SW 1271 (cell line): ENCODE measurements at regions not wholly inside any gene's neighbourhood (a gene's known extent, or its start where the extent isn't known, plus 50 kb on each side); places are given as distances from the start of the nearest gene placed in this dataset.

ENCODE experiments used
- DNase-seq, 2 experiments: peaks; one replicate each; lab custom pipeline; 2025; lab: John Stamatoyannopoulos, UW

- DNase-seq: no peak
These were observed 653.0 kb upstream of the MGMT start for GRCh38 chr10:128814024-128814423.

DNA sequence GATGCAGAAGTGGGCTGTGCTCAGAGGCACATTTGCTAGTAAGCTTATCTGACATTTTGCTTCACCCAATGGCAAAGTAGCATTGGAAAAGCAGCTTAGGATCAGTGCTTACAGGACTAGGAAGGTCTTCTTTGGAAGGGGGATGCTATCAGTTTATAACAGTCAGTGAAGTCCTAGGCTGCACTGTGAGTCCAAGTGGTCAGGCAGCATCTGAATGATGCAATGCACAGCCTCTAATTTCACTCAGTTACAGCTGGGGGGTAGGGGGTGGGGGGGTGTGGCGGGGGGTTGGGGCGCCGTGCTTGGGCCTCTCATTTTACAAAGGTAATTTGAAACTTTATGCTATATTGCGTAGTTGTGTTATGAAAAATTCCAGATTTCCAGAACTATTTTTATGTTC lies 652.3 kb upstream of the MGMT start:
- no peak for DNase-seq

GRCh38 chr10:128816726-128817125 lies 650.3 kb upstream of the MGMT start:
- no peak for DNase-seq

- DNase-seq: no peak
These were observed 649.4 kb upstream of the MGMT start for GRCh38 chr10:128817636-128818035.

DNA sequence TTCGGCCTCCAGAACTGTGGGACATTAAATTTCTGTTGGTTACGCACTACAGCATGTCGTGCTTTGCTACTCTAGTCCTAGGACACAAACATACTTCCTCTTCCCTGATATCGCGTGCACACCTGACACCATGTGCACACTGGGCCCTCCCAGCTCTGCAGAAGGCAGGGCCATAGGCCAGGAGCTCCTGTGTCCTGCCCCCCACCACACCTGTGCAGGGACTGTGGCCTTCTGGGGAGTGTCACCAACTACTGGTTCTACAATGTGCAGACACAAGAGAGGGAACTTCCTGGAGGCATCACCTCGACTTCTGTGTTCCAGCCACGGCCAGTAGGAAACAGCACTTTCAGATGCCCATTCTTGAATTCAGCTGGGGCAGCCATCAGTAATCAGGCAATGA lies 646.4 kb upstream of the MGMT start:
- no peak for DNase-seq

DNA sequence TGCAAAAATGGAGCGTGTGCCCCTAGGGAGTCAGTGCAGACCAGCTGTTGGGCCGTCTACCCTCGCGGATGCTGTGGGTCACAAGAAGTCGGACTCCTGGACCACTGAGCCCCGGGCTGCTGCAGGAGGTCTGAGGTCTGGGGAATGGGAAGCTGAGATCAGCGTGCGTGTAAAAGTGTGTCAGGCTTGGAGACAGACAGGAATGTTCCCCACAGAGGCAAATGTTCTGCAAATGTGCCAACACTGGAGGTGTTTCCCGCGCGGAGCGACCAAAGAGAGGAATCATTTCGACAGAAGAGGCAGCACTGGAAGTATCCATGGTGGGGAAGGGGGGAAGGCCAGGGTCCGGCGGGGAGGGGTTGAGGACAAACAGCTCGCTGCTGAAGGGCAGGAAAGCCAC lies 643.8 kb upstream of the MGMT start:
- no peak for DNase-seq

GRCh38 chr10:128825626-128826025 lies 641.4 kb upstream of the MGMT start:
- no peak for DNase-seq

DNA sequence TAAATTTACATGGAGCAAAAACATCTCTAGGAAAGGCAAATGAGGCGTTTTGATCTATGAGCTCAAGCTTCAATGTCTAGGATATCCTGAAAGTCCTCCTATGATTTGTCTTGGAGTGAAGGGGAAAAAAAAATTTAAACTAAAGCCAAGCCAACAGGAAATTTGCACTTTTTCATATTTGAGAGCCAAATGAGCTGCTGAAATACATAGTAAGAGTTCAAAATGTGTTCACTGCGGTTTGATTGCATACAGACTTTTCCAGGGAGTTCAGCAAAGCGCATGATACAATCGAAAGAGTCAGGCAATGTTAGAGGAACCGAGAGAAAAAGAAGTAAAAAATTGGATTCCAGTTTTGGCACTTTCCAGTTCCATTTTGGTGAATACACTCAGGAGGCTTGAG lies 633.4 kb upstream of the MGMT start:
- DNase-seq: no peak

GRCh38 chr10:128835361-128835760 lies 631.7 kb upstream of the MGMT start:
- no peak for DNase-seq

DNA sequence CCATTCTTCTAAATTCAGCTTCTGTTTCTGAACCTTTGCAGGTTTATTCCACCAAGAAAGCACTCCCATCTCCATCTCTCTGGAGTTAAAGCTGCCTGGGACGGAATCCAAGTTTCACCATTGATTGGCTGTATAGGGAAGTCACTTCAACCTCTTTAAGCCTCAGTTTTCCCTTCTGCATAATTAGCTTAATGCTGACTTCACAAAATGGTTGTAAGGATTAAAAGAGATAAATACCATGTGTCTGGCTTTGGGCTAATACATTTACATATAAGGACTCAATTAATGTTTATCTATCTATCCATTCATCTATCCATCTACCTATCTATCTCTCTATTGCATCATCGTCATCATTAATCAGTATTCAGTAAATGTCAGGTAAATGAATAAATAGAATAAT lies 629.6 kb upstream of the MGMT start:
- DNase-seq: no peak

DNA sequence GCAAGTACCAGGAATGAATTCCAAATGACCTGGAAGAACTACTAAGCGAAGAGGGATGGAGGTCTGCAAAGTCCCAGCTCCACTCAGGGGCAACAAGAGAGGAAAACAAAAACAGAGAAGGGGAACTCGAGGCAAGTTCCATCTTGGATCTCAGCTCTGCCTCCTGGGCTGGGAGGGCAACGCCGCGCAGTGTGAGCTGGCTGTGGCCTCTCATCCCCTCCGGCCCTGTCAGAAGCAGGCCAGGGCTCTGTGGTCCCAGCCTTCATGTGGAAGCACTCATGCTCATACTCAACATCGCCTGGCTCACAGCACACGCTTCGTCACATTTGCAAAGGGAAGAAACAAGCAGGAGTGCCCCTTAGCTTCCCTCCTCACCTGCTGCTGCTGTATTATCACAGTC lies 627.9 kb upstream of the MGMT start:
- no peak for DNase-seq

GRCh38 chr10:128839701-128840100 lies 627.3 kb upstream of the MGMT start:
- DNase-seq: no peak

DNA sequence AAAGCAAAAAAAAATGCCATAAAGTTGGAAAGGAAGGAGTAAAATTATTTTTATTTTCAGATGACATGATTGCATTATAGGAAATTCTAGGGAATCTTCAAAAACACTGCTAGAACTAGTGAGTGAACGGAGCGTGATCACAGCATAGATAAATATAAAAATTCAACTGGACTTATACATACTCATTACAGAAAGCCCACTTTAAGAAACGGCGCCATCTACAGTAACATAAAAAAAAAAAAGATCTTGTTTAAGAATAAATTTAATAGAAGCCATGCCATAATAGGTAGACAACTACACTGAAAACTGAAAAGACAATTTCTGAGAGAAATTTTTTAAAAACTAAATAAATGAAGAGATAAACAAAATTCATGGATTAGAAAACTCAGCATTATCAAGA lies 623.1 kb upstream of the MGMT start:
- DNase-seq: no peak

DNA sequence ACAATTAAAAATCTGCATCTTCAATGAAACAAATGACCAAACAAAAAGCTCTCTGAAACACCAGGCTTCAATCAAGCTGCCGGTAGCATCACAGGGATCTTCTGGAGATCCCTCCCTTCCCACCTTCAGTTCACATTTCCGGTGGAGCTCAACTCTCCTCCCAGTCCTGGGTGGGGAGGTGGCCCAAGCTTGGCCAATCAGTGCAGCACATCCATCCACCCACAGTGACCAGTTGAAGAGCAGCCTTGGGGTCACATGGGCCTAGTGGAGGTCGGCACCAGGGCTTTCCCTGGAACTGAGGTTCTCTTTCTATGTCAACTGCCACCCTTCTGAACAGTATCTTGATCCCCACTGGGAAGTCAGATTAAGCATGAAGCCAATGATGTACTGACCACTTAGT lies 620.1 kb upstream of the MGMT start:
- no peak for DNase-seq

- no peak for DNase-seq
These were observed 618.2 kb upstream of the MGMT start for GRCh38 chr10:128848810-128849209.

- DNase-seq: no peak
These were observed 616.4 kb upstream of the MGMT start for GRCh38 chr10:128850647-128851046.

DNA sequence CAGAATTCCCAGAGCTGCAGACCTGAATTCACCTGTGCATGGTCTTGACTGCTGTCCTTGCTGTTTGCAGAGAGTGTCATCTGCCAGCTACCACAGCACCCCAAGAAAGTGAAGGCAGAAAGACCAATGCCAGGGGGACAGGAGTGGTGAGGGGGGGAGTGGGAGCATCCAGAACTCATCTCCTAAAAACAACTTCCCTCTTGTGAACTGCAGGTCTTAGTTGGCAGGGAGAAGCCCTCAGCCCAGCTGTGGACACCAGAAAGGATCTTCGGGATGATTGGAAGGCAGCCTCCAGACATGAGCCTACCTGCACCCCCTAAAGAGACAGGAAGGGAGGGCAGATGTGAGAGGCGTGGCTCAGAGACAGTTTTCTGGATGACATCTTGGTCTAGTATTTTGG lies 615.8 kb upstream of the MGMT start:
- DNase-seq: no peak

DNA sequence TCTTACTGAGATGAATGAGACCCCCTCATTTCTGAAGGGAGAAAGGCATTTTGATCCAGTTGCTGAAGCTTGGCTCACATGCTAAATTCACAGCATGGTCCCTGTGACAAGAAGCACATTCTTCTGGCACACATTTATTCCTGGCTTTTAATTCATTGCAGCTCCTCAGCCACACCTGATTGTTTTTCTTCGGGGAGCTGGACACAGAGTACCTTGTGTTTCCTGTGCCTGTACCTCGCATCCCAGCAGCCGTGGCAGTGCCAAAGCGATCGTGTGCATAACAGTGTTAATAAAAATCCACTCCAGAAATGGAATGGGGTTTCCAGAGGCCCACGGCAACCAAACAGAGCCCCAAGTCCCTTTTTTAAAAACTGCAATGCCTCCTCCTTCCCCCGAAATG lies 615.3 kb upstream of the MGMT start:
- no peak for DNase-seq

DNA sequence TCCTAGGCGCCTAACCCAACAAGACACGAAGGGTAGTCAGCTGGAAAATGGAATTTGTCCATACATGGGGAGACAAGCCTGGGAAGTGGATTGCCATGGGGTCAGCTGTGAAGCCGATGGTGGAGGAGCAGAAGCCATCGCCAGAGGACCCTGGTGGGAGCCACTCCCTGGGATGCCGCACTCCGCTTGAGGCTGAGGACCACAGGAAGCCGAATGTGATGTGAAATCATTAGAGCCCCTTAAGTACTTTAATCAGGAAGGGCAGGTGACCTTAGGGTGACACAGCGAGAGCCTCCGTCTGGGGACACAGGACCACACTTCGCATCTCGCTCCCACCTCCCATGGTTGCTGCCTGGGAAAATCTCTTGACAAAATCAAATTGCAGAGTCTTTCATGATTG lies 614.6 kb upstream of the MGMT start:
- no peak for DNase-seq

DNA sequence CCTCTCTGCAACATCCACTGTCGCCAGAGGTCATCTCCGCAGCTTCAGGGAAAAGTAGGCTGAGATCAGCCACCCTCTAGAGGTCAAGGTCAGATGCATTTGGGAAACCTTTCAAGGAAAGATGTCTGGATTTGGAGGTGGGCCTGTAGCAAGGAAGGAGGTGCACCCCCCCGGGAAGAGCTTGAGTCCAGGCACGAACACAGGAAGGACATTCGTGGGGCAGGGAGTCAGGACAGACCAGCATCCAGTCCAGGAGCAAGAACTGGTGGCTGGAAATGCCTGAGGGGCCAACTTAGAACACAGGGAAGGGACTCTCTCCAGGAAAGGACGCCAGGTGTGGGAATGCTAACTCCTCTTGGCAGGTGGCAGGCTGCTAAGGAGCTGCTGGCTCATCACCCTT lies 614.1 kb upstream of the MGMT start:
- DNase-seq: no peak

DNA sequence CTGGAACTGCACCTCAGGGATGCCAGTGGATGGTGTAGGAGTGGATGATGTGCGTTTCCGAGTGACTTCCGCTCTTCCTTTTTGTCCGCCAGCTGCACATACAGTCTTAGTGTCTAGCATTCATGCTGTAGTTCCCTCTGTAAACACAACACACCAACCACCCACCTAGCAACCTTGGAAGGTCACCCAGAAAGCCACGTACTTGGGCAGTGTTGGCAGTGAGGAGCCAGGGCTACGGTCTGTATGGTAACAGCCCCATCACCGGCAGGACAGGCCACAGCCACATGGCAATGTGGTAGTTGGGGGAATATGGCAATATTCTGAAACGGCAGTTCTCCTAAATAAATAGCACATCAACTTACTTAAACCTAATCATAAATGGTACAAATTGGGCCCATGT lies 613.5 kb upstream of the MGMT start:
- DNase-seq: no peak

DNA sequence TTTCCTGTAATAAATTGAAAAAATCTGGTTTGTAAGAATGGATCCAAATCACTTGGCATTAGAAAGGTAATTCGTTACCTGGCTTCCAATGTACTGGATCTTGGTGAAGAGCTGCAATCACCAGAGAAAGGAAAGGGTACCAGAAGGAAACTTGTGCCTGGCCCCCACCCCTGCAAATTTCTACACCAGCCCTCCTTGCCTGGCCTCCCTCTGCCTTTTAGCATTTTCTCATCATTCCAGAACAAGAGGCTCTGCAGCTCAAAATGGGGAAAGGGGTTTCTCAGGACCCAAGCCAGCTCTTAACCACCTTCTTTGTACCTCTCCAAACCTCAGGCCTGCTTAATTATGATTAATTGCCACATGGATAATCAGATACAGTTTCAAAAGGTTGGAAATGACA lies 612.8 kb upstream of the MGMT start:
- no peak for DNase-seq

GRCh38 chr10:128854963-128855362 lies 612.1 kb upstream of the MGMT start:
- no peak for DNase-seq

- no peak for DNase-seq
These were observed 611.2 kb upstream of the MGMT start for GRCh38 chr10:128855618-128856428.
